PFSK-1 (cell line): ENCODE measurements at regions not wholly inside any gene's neighbourhood (a gene's known extent, or its start where the extent isn't known, plus 50 kb on each side); places are given as distances from the start of the nearest gene placed in this dataset.

Source experiments
- FOXP2 ChIP-seq: optimal IDR thresholded peaks from 2 replicates; pipeline ENCODE3; 2011; ENCODE audit warnings: borderline replicate concordance, control low read depth, inconsistent platforms; ENCODE audit not compliant: insufficient read depth; ENCODE audit errors: extremely low read length, extremely low read depth
- POLR2AphosphoS5 ChIP-seq: IDR thresholded peaks from 2 replicates; pipeline ENCODE4 v1.6.1; 2012; ENCODE audit warnings: low read depth, mild to moderate bottlenecking, control low read depth, low read length, moderate library complexity
- TAF1 ChIP-seq: IDR thresholded peaks from 2 replicates; pipeline ENCODE4 v1.6.1; 2012; ENCODE audit warnings: low read length, control low read depth, borderline replicate concordance; ENCODE audit not compliant: insufficient read depth
- TF ChIP-seq, protein P1 (sequence below), 2 experiments: IDR thresholded peaks; 2 replicates each; pipeline versions ENCODE4 v1.6.1 to v1.8.0; 2011 to 2012; ENCODE audit warnings: low read depth in 2 of 2, low read length in 2 of 2, control low read depth in 1 of 2, inconsistent platforms in 1 of 2, mild to moderate bottlenecking in 1 of 2, moderate library complexity in 1 of 2; ENCODE audit not compliant: insufficient read depth in 1 of 2

GRCh38 chr11:80916173-80916798 is 1475.5 kb upstream of the TENM4 start:
- TF ChIP-seq FOXP2 = no peak
- no peak for TF ChIP-seq POLR2AphosphoS5
- TF ChIP-seq TAF1 = no peak
- TF ChIP-seq, protein P1, sequence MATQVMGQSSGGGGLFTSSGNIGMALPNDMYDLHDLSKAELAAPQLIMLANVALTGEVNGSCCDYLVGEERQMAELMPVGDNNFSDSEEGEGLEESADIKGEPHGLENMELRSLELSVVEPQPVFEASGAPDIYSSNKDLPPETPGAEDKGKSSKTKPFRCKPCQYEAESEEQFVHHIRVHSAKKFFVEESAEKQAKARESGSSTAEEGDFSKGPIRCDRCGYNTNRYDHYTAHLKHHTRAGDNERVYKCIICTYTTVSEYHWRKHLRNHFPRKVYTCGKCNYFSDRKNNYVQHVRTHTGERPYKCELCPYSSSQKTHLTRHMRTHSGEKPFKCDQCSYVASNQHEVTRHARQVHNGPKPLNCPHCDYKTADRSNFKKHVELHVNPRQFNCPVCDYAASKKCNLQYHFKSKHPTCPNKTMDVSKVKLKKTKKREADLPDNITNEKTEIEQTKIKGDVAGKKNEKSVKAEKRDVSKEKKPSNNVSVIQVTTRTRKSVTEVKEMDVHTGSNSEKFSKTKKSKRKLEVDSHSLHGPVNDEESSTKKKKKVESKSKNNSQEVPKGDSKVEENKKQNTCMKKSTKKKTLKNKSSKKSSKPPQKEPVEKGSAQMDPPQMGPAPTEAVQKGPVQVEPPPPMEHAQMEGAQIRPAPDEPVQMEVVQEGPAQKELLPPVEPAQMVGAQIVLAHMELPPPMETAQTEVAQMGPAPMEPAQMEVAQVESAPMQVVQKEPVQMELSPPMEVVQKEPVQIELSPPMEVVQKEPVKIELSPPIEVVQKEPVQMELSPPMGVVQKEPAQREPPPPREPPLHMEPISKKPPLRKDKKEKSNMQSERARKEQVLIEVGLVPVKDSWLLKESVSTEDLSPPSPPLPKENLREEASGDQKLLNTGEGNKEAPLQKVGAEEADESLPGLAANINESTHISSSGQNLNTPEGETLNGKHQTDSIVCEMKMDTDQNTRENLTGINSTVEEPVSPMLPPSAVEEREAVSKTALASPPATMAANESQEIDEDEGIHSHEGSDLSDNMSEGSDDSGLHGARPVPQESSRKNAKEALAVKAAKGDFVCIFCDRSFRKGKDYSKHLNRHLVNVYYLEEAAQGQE (IDR thresholded peaks at IDR 0.05; ENCODE audit: insufficient read depth in 1 of 2, low read depth in 2 of 2, low read length in 2 of 2) = no peak
